SIG-M5 treated with dmso at 0.1 percent for 504 hours (cell line): ENCODE measurements at regions not wholly inside any gene's neighbourhood (a gene's known extent, or its start where the extent isn't known, plus 50 kb on each side); places are given as distances from the start of the nearest gene placed in this dataset.

ENCODE experiments used
- DNase-seq: peaks from one replicate; lab custom pipeline; 2025; ENCODE audit not compliant: unreplicated experiment; lab: John Stamatoyannopoulos, UW

DNA sequence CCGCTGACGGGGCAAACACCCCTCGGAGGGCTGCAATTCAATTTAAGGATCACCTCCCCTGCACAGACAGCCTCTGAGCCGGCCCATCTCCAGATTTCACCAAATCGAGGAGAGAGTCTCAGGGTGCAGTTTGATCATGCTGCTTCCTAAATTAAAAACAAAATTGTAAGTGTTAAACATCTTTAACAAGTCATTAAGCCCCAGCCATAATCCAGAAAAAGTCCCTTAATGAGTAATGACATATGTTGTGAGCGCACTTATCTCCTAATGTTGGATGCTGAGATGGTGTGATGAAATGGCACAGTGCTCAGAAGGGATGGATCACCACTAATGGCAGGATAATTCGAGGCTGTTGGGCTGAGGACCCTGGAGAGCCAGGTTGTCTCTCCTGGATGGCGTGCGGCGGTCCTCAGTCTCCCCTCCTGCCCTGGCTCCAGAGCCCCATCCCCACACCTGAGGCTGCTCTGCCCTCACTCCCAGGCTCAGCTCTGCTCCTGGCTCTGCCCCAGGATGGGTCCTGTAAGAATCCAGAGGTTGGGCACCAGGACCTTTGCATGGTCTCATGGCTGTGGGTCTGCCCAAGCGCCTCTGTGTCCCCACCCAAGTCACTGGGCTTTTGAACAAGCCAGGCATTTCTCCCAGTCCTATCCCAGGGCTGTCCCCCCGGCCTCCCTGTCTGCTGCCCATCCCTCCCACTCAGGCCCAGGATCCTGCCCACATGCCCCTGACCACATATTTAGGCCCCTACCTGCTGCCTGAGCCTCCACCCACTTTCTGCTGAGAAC, 224.4 kb upstream of the POU3F1 start:
- no peak for DNase-seq

DNA sequence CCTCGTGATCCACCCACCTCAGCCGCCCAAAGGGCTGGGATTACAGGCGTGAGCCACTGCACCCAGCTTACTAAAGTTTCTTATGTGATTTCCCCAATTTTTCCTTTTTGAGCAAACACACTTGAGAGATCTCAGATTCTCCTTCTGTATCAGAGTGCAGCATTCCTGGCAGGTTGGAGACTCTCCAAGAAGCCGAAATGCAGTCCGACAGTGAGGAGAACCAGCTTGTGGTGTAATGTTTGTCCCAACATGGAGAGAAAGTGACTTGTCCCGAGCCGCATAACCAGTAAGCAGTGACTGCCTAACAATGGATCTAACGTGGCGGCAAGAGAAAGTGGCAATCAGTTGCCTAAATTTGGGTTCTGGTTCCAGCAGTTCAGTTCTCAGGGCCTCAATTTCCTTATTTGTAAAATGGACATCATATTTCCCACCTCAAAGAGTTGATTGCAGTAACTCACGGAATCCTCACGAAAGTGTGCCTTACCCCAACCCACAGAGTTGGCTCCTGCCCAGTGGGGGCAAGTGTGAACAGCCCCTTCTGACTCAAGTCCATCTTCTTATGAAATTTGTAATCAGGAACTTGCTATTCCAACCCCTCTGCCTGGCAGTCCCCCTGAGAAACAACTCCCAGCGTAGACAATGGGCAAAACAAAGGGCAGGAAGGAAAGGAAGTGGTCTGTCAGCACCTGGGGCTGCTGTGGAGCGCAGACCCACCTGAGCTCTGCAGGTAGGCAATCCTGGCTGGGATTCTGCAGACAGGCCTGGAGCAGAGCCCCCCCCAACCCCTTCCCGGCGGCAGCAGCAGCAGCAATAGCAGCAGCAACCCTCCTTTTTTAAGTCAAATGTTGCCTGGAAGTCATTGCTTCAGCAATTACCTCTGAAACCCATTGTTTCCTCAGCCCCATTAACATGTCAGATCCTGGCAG, 223.6 kb upstream of the POU3F1 start:
- DNase-seq: no peak

DNA sequence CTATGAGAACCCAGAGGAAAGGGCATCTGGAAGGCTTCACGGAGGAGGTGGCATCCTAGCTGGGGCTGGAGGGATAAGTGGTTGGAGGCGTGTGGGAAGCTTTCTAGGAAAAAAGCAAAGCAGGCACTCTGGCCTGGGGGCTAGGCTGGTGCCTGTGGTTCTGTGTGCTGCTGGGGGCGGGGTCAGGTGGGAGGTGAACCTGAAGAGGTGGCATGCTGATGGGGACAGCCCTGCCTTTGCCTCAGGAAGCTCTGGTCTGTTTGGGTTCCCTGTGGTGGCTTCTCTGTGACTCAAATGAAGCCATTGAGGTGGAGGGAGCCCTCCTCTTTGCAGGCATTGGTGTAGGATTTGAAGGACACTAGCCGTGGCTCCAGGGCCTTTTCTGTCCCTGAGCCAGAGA, 221.6 kb upstream of the POU3F1 start:
- DNase-seq: no peak

DNA sequence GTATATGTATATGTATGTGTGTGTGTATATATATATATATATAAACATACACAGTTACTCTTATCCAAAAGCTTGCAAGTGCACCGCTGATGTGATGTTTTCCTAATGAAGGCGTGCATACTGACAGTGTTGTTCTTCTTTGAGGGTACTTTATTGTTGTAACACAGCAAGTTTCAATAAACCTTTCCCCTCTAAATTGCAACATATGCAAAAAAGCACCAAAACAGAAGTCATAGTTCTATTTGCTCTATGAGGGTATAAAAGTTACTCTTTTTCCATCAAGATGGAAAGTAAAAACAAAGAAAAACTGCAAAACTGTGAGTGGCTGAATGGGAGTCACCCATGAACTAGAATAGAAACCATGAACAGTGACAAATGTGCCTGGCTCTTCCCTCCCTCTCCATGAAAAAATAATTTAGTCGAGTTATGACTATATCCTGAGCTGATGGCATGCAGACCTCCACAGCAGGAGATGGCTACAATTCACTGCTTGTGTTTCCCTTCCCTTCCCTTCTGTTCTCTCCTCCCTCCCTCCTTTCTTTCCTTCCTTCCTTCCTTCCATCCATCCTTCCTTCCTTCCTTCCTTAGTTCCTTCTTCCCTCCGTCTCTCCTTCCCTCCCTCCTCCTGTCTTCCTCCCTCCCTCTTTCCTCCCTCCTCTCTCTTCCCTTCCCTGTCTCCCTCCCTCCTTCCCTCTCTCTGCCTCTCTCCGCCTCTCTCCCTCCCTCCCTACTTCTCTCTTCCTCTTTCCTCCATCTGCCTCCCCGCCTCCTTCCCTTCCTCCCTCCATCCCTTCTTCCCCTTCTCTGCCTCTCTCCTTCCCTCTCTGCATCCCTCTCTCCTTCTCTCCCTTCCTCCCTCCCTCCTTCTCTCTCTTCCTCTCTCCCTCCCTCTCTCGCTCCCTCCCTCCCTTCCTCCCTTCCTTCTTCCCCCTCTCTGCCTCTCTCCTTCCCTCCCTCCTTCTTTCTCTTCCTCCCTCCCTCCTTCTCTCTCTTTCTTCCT, 220.7 kb upstream of the POU3F1 start:
- no peak for DNase-seq

- no peak for DNase-seq
Measured at GRCh38 chr1:38266197-38266520, 219.6 kb upstream of the POU3F1 start.

- DNase-seq: no peak
Measured at GRCh38 chr1:38265293-38266196, 219.0 kb upstream of the POU3F1 start.

- no peak for DNase-seq
Measured at GRCh38 chr1:38263438-38263837, 216.8 kb upstream of the POU3F1 start.

GRCh38 chr1:38261574-38261973, 215.0 kb upstream of the POU3F1 start:
- no peak for DNase-seq

DNA sequence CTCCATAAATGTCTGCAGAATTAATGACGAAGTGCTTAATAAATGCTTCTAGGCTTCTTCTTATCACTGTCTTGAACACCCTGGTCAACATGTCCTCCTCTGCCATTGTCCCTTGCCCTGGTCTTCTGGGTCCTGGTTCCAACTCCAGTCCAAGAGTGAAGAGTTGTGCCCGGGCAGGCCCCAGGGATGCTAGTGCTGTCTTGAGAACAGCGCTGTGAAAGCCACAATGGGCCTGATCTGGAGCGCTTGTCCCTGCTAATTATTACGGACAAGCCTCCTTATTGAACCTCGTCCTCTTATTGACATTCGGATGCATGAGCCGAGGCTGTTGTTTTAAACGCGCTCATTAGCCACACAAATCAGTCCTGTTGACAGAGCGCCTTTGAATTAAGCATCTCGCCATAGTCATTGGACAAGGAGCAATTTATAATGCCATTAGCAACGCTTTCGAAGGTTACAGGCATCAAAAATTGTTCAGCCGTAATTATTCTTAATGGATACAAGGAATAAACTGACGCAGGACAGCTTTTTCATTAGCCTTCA, 211.6 kb upstream of the POU3F1 start:
- no peak for DNase-seq

- no peak for DNase-seq
Measured at GRCh38 chr1:38257374-38257773, 210.8 kb upstream of the POU3F1 start.

DNA sequence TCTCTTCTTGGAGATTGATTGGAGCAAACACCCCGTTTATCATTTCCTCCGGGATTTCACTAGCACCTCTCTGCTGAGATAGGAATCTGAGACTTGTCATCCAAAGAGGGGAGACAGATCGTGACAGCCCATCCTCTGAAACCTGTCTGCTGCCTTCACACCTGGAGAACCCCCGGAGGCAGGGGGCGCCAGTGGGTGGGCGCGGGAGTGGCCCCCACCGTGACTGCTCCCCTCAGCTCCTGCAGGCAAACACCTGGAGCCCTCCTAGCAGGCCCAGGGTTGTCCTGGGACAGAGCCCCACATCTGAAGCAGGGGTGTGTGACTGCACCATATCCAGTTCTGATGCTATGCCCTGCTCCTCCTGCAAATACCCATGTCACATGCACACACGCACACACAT, 209.5 kb upstream of the POU3F1 start:
- no peak for DNase-seq

- DNase-seq: no peak
Measured at GRCh38 chr1:38253314-38253713, 206.7 kb upstream of the POU3F1 start.

DNA sequence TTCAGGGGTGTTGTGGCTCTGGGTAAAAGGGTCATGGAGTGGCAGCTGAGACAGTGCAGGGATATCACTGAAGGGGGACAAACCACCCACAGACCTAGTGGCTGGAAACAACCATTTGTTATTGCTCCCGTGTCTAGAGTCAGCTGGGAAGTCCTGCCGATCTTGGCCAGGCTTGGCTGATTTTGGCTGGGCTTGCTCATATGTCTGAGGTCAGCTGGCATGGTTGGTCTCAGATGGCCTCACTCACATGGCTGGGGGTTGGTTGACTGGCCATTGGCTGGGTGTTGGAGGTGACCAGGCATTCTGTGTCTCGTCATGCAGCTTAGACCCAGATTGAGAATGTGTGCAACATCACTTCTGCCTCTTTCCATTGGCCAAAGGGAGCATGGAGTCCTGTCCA, 203.8 kb upstream of the POU3F1 start:
- DNase-seq: no peak

GRCh38 chr1:38249001-38249400, 202.4 kb upstream of the POU3F1 start:
- DNase-seq: no peak

GRCh38 chr1:38246955-38247952, 200.7 kb upstream of the POU3F1 start:
- no peak for DNase-seq

GRCh38 chr1:38244218-38244845, 197.7 kb upstream of the POU3F1 start:
- DNase-seq: no peak

DNA sequence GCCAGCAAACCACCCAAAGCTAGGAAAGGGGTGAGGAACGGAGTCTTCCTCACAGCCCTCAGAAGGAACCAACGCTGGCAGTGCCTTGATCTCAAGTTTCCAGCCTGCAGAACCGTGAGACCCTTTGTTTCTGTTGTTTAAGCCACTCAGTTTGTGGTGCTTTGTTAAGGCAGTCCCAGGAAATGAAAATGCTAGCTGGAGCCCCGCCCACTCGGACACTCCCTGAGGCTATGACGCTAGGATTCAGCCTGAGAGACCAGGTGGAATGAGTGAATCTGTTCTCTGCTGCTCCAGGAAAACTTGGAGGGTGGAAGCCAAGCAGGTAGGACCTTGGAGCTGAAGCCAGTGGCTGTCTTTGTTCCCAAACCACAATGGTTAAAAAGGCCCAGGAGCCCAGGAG, 196.5 kb upstream of the POU3F1 start:
- DNase-seq: no peak

GRCh38 chr1:38242506-38242905, 195.9 kb upstream of the POU3F1 start:
- DNase-seq: no peak
